ENCODE measurements at regions not wholly inside any gene's neighbourhood (a gene's known extent, or its start where the extent isn't known, plus 50 kb on each side); places are given as distances from the start of the nearest gene placed in this dataset.
"Not testable (repeated sequence)": the region's sequence is repeated elsewhere in the genome, so short reads cannot be mapped to it uniquely, and the experiment has no call there.

DNA sequence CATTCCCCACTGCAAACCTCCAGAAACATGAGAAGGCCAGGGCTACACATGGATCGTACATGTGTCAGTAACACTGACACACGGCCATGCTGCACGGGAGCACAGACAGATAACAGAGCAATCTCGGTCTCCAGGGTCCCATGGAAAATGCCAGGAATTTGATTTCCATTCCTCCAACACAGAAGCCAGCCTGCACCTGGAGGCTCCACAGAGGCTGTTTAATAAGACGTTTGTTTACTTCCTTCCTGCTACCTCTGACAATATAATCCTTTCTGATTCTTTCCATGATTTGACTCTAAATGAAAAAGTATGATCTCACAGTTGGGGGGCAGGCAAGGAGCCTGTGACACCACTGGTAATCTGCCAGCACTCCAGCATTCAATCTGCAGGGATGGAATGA, 210.9 kb upstream of the DDX18 start:
- Mint-ChIP-seq H3K27me3 (no peaks in the 10 kb centered on the region), H3K9me3 (ENCODE audit: low read depth) (peaks cover 1% of the 10 kb centered on the region), H3K36me3 (ENCODE audit: low read depth) (no peaks in the 10 kb centered on the region), H3K27ac (no peak overlapping the region), H3K4me3 (no peak overlapping the region), H3K4me1 (no peaks in the 10 kb centered on the region)
- intact Hi-C loops (cut with DNase I, micrococcal nuclease), result no loop called here
- CTCF ChIA-PET, result interaction anchor here (0.9 kb wide), 1 partner anchor 8 kb away, joined by 3 read pairs; no protein-coding TSS in a partner anchor
- ATAC-seq (no peak), DNase-seq (no peak)
- POLR2A ChIA-PET, result no interaction called here

DNA sequence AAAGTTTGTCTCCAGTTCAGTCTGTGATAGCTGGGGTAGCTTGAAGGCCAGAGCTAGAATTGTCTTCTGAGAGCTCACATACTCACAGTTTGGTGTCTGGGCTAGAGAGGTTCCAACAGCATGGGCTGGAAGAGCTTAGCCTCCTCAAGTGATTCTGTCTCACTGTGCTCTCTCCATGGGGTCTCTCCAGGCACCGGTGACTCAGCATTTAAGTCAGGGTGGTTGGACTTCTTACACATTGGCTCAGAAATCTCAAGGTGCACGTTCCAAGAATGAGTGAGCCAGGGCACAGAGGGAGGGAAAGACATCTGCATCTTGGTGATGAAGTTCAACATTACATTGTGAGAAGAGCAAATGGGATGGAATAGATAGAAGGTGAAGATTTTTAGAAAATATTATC, 207.3 kb upstream of the DDX18 start:
- Mint-ChIP-seq H3K4me3 (no peak overlapping the region), H3K27ac (no peak overlapping the region), H3K36me3 (ENCODE audit: low read depth) (no peaks in the 10 kb centered on the region), H3K4me1 (no peaks in the 10 kb centered on the region), H3K27me3 (no peaks in the 10 kb centered on the region), H3K9me3 (ENCODE audit: low read depth) (no peaks in the 10 kb centered on the region)
- intact Hi-C loops (cut with DNase I, micrococcal nuclease), result no loop called here
- ChIA-PET POLR2A (no interaction called here), CTCF (no interaction called here)
- ATAC-seq, result no peak
- DNase-seq, result no peak

DNA sequence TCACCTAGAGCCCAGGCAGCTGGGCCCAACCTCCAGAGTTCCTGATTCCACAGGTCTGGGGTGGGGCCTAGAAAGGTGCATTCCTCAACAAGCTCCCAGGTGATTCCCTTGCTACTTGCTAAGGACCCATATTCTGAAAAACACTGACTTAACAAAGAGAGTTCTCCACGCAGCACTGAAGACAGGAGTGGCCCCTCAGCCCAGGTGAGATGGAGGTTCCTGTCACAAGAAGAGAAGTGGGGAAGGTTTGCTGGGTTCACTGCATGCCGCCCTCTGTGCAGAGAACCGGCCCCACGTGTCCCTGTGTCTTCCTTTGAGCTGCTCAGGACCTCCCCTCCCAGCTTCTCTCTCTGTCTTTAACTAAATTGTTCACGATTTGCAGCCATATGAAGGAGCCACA, 201.4 kb upstream of the DDX18 start:
- ChIA-PET POLR2A (no interaction called here), CTCF (no interaction called here)
- DNase-seq, result no peak

DNA sequence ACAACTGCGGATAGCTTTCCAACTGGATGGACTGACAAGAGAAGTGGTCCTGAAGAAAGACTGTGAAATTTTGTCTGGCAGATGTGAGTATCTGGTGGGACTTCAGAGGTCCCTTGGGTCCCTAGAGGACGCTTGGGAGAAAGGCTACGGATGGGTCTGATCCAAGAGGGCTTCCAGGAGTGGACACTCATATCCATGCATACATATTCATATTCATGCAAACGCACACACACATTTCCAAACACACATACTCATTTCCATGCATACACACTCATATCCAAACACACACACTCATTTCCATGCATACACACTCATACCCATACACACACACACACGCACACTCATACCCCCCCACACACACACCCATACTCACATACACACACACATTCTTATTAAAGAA, 200.2 kb upstream of the DDX18 start:
- Mint-ChIP-seq H3K4me3 (no peak overlapping the region), H3K27ac (no peak overlapping the region), H3K9me3 (ENCODE audit: low read depth) (no peaks in the 10 kb centered on the region), H3K36me3 (ENCODE audit: low read depth) (no peaks in the 10 kb centered on the region), H3K27me3 (no peaks in the 10 kb centered on the region), H3K4me1 (no peaks in the 10 kb centered on the region)
- CTCF ChIA-PET, result no interaction called here
- POLR2A ChIA-PET, result no interaction called here
- ATAC-seq, result no peak
- DNase-seq, result no peak
- intact Hi-C loops (cut with DNase I, micrococcal nuclease), result no loop called here

More for the DNA sequence above, 201.4 kb upstream of the DDX18 start:
- Mint-ChIP-seq H3K9me3 (ENCODE audit: low read depth) (no peaks in the 10 kb centered on the region), H3K4me3 (no peak overlapping the region), H3K27ac (no peak overlapping the region), H3K27me3 (no peaks in the 10 kb centered on the region), H3K4me1 (no peaks in the 10 kb centered on the region), H3K36me3 (ENCODE audit: low read depth) (no peaks in the 10 kb centered on the region)
- intact Hi-C loops (cut with DNase I, micrococcal nuclease), result no loop called here
- ATAC-seq, result no peak

DNA sequence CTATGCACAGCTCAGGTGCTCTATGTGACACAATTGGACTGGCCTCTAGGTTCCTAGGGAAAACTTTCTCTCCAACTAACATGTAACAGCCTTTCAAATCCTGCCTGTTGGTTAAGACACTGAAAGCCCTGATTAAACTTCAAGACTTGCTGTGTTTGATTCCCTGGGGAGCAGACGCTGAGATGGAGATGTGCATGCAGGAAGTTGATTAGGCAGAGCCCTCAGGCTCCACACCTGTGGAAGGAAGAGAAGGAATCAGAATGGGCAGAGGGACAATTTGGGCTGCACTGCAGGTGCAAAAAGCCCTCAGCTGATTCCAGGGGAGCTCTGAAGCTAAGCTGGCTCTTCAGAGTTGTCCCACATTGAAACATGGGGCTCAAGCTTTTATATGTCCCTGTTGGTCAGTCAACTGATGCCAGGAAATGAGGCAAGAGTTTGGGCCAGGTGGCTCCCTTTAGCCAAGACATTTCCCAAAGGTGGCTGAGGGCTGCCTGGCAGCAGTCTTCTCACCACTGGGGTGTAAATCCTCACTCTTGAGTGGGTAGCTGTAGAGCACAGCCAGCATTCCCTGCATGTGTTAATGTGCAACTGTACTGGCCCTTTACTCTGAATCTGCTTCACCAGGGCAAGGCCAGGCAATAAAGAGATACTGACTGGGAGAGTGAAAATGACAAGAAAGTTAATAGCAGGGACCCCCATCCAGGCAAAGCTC, 199.5 kb upstream of the DDX18 start:
- intact Hi-C loops (cut with DNase I, micrococcal nuclease), result no loop called here
- ChIA-PET CTCF (no interaction called here), POLR2A (no interaction called here)
- Mint-ChIP-seq H3K9me3 (ENCODE audit: low read depth) (no peaks in the 10 kb centered on the region), H3K36me3 (ENCODE audit: low read depth) (no peaks in the 10 kb centered on the region), H3K27ac (no peak overlapping the region), H3K4me3 (no peak overlapping the region), H3K27me3 (no peaks in the 10 kb centered on the region), H3K4me1 (no peaks in the 10 kb centered on the region)
- DNase-seq (no peak), ATAC-seq (no peak)

DNA sequence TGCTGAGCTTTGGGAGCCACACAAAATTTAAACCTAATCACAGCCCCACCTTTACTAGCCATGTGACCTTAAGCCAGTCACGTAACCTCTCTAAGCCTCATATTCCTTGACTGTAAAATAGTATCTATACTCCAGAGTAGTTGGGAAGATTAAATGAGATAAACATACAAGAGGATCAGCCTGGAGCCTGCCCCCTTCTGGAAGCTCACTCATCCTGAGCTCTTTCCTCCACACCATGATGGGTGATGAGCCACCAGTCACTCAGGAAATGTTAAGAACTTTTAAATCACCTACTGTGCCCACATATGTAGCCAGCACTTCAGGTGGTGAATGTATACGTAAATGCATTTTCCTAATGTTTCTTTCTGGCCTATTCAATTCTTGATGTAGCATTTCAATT, 195.9 kb upstream of the DDX18 start:
- intact Hi-C loops (cut with DNase I, micrococcal nuclease), result no loop called here
- Mint-ChIP-seq H3K36me3 (ENCODE audit: low read depth) (no peaks in the 10 kb centered on the region), H3K27me3 (no peaks in the 10 kb centered on the region), H3K4me3 (no peak overlapping the region), H3K4me1 (no peaks in the 10 kb centered on the region), H3K27ac (no peak overlapping the region), H3K9me3 (ENCODE audit: low read depth) (no peaks in the 10 kb centered on the region)
- CTCF ChIA-PET, result no interaction called here
- ATAC-seq (no peak), DNase-seq (no peak)
- POLR2A ChIA-PET, result no interaction called here

DNA sequence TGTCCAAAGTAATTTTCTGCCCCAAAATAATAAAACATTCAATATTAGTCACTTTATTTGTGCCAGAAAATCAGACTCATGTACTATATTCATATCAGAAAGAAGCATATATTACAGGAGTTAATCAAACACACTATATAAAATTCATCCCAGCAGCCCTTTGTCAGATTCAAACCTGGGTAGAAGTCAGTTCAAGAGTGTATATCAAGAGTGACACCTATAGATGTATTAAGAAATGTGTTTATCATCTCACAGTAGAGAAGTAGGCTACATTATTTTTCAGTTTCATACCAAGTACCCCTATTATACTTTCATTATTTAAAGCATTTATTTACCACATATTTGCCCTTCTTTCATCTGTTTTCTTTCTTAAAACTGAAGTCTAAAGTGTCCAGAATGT, 193.2 kb upstream of the DDX18 start:
- Mint-ChIP-seq H3K9me3 (ENCODE audit: low read depth) (no peaks in the 10 kb centered on the region), H3K36me3 (ENCODE audit: low read depth) (no peaks in the 10 kb centered on the region), H3K4me3 (no peak overlapping the region), H3K4me1 (no peaks in the 10 kb centered on the region), H3K27me3 (no peaks in the 10 kb centered on the region), H3K27ac (no peak overlapping the region)
- ATAC-seq, result no peak
- no peak for DNase-seq
- ChIA-PET CTCF (no interaction called here), POLR2A (no interaction called here)
- intact Hi-C loops (cut with DNase I, micrococcal nuclease), result no loop called here

DNA sequence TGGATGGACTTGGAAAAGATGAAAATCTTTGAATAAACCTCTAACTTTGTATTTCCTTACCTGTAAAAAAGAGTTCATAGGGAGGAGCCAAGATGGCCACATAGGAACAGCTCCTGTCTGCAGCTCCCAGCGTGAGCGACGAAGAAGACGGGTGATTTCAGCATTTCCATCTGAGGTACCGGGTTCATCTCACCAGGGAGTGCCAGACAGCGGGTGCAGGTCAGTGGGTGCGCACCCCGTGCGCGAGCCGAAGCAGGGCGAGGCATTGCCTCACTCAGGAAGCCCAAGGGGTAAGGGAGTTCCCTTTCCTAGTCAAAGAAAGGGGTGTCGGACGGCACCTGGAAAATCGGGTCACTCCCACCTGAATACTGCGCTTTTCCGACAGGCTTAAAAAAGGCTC, 191.3 kb upstream of the DDX18 start:
- CTCF ChIA-PET; ATAC-seq; H3K4me3 Mint-ChIP-seq; H3K9me3 Mint-ChIP-seq (ENCODE audit: low read depth); H3K36me3 Mint-ChIP-seq (ENCODE audit: low read depth); H3K27ac Mint-ChIP-seq; DNase-seq; H3K27me3 Mint-ChIP-seq; H3K4me1 Mint-ChIP-seq; POLR2A ChIA-PET; intact Hi-C loops (cut with DNase I, micrococcal nuclease): not testable (repeated sequence)

DNA sequence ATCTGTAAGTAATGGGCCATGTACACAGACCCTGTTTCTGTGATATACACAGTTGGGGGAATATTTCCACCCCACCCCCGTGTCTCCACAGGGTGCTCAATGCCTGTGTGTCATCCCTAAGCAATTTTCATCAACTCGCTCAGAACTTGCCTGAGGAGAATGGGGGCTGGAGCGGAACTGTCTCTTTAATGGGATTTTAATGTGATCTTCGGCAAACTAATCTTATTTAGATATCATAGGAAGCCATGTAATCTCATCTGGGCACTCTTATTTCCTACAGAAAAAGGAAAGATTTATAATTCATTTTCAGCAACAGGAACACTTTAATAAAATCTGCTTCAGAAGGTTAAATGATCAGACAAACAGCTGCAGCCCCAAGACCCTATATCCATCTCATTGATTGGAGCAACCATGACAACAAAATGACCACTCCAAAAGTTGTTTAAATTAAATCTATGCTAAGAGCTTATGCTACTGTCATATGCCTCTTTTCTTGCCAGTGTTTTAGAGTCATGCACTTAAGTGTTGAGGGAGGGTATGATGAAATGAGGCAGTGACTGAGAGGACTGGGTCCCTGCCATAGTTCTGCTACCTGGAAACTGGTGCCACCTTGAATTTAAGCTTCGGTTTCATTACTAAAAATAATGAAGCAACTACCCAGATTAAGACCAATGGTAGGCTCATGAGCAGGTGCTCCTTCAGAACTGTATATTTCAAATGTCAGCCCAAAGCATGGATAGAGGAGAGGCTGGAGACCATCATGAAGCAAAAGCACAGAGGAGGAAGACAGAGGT, 183.1 kb upstream of the DDX18 start:
- CTCF ChIA-PET, result no interaction called here
- POLR2A ChIA-PET, result no interaction called here
- ATAC-seq (no peak), DNase-seq (no peak)
- Mint-ChIP-seq H3K27ac (no peak overlapping the region), H3K27me3 (no peaks in the 10 kb centered on the region), H3K4me1 (no peaks in the 10 kb centered on the region), H3K36me3 (ENCODE audit: low read depth) (no peaks in the 10 kb centered on the region), H3K4me3 (no peak overlapping the region), H3K9me3 (ENCODE audit: low read depth) (no peaks in the 10 kb centered on the region)
- intact Hi-C loops (cut with DNase I, micrococcal nuclease), result no loop called here

DNA sequence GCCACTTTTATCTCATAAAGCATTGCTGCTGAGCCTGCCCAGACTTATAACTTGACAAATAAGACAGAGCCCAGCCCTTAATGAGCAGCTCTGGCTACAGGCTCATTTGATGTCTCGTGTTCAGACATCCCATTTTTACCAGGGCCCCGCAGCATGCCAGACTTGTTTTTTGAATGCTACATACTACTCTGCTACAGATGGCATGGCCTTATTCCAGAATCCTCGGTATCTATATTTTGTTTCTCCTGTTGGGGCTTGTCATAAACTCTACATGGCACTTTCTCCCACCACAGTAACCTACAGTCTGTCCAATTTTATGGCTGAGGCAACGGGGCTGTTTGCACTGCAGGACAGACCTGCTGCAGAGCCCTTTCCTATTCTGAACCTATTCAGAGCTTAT, 179.0 kb upstream of the DDX18 start:
- Mint-ChIP-seq H3K4me3 (no peak overlapping the region), H3K36me3 (ENCODE audit: low read depth) (no peaks in the 10 kb centered on the region), H3K27me3 (no peaks in the 10 kb centered on the region), H3K27ac (no peak overlapping the region), H3K4me1 (no peaks in the 10 kb centered on the region), H3K9me3 (ENCODE audit: low read depth) (peaks cover 3% of the 10 kb centered on the region)
- ChIA-PET POLR2A (no interaction called here), CTCF (no interaction called here)
- intact Hi-C loops (cut with DNase I, micrococcal nuclease), result no loop called here
- DNase-seq, result no peak
- ATAC-seq, result no peak

DNA sequence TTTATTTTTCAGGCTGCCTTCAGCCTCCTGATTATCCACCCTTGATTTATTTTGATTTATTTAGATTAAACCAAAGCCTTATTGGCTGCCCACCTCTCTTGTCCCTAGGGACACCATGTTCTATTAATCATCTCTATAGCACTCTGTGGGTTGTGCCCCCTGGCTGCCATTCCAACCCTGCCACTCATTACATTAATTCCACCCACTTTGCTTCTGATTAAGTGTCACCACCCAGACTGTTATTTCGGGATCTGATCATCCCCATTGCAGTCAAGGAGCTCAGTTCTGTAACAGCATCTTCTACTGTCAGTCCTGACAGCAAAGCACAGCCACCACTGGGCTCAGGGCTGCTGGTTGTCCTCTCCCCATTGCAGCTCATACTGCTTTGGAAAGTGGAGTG, 175.1 kb upstream of the DDX18 start:
- H3K9me3 Mint-ChIP-seq (ENCODE audit: low read depth), result peaks cover 3% of the 10 kb centered on the region
- ChIA-PET POLR2A (no interaction called here), CTCF (no interaction called here)
- ATAC-seq (no peak), DNase-seq (no peak)
- H3K36me3 Mint-ChIP-seq (ENCODE audit: low read depth), result no peaks in the 10 kb centered on the region
- no peaks in the 10 kb centered on the region for H3K4me1 Mint-ChIP-seq
- peaks cover 2% of the 10 kb centered on the region for H3K27me3 Mint-ChIP-seq
- intact Hi-C loops (cut with DNase I, micrococcal nuclease), result no loop called here
- no peak overlapping the region for H3K4me3 Mint-ChIP-seq
- H3K27ac Mint-ChIP-seq, result no peak overlapping the region

DNA sequence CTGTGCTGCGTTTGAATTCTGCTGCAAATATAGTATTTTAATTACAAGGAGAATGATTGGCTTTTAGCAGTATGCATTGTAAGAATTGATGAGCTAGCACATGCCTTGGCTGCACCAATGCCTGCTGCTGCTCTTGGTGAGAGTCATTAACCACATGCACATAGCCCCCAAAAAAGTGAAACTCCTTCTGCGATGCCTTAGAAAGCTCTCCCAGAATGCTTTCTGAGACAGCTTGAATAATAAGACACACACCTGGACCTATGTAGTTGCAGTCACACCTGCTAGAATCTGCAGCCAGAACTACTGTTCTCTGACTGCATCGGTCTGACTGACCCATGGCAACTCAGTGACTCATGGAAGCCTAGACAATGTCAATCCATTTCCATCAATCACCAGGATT, 170.1 kb upstream of the DDX18 start:
- POLR2A ChIA-PET, result no interaction called here
- Mint-ChIP-seq H3K27me3 (peaks cover 4% of the 10 kb centered on the region), H3K9me3 (ENCODE audit: low read depth) (peaks cover 4% of the 10 kb centered on the region), H3K27ac (no peak overlapping the region), H3K4me1 (no peaks in the 10 kb centered on the region), H3K36me3 (ENCODE audit: low read depth) (no peaks in the 10 kb centered on the region), H3K4me3 (no peak overlapping the region)
- intact Hi-C loops (cut with DNase I, micrococcal nuclease), result no loop called here
- no peak for ATAC-seq
- DNase-seq, result no peak
- CTCF ChIA-PET, result no interaction called here

All from activated CD4-positive, alpha-beta T cell treated with anti-CD3 and anti-CD28 coated beads for 36 hours (primary cell).